ENCODE measurements at regions not wholly inside any gene's neighbourhood (a gene's known extent, or its start where the extent isn't known, plus 50 kb on each side); places are given as distances from the start of the nearest gene placed in this dataset.

GRCh38 chr12:98045395-98045794 is 470.0 kb upstream of the TMPO start:
- TF ChIP-seq CTCF (conservative IDR thresholded peaks at IDR 0.05): no peak
- Histone ChIP-seq H3T11ph (ENCODE audit: low read length) (no peak overlapping the region), H2BK5ac (ENCODE audit: insufficient read length, low read length) (no peak overlapping the region), H3K79me2 (ENCODE audit: insufficient read depth, low read length) (no peaks in the 10 kb centered on the region), H4K91ac (ENCODE audit: insufficient read length, low read depth, low read length) (no peak overlapping the region), H3K9me3 (ENCODE audit: control insufficient read depth, low read depth, low read length) (no peaks in the 10 kb centered on the region), H2BK15ac (ENCODE audit: low read depth, low read length) (no peak overlapping the region), H2AFZ (ENCODE audit: low read length) (no peak overlapping the region), H3K9ac (ENCODE audit: extremely low read depth, insufficient read length, low read length) (no peak overlapping the region), H3K14ac (ENCODE audit: insufficient read depth, low read length) (no peak overlapping the region), H2AK5ac (ENCODE audit: insufficient read length, low read length) (no peak overlapping the region), H4K5ac (ENCODE audit: insufficient read length, low read depth, low read length) (no peak overlapping the region), H3K4ac (ENCODE audit: low read depth, low read length) (no peak overlapping the region), H3K18ac (ENCODE audit: insufficient read length, low read depth, low read length) (no peak overlapping the region), H2BK120ac (ENCODE audit: low read depth, low read length, poor library complexity, severe bottlenecking) (no peak overlapping the region), H2BK12ac (ENCODE audit: insufficient read length, low read depth, low read length) (no peak overlapping the region), H3K4me1 (ENCODE audit: insufficient read depth, low read length) (no peaks in the 10 kb centered on the region), H3K23ac (ENCODE audit: insufficient read length, low read depth, low read length) (no peak overlapping the region), H3K4me2 (ENCODE audit: insufficient read depth, insufficient read length, low read length) (no peak overlapping the region), H3K79me1 (ENCODE audit: insufficient read depth, low read depth, low read length, poor library complexity, severe bottlenecking) (no peaks in the 10 kb centered on the region), H4K8ac (replicated peaks; ENCODE audit: insufficient read length, low read depth, low read length) (no peak overlapping the region), H2BK20ac (ENCODE audit: low read depth, low read length, poor library complexity, severe bottlenecking) (no peak overlapping the region), H3K23me2 (ENCODE audit: insufficient read length, low read depth, low read length, poor library complexity, severe bottlenecking) (no peaks in the 10 kb centered on the region), H4K20me1 (ENCODE audit: control insufficient read depth, insufficient read depth, insufficient read length) (no peaks in the 10 kb centered on the region), H3K27ac (ENCODE audit: insufficient read length, low read depth, low read length) (no peak overlapping the region), H3K27me3 (ENCODE audit: insufficient read depth, low read length) (no peaks in the 10 kb centered on the region; the same call in 1 of the 2 replicates), H3K56ac (ENCODE audit: insufficient read length, low read depth, low read length) (no peak overlapping the region)
- Mint-ChIP-seq H3K4me3 (no peak overlapping the region), H3K4me1 (no peaks in the 10 kb centered on the region), H3K9me3 (peaks cover 0 to 13% of the 10 kb centered on the region in 2 experiments; a peak in 3 of 5 replicates), H3K27ac (no peak overlapping the region), H3K27me3 (ENCODE audit: low read depth) (peaks cover 2% of the 10 kb centered on the region; the same call in 1 of the 2 replicates), H3K36me3 (ENCODE audit: insufficient read depth in 1 of 3, low read depth in 3 of 3) (peaks cover 0 to 1% (median 0%) of the 10 kb centered on the region in 3 experiments; a peak in 2 of 7 replicates)
- no CpG with 5 or more reads among the region's 4 CpGs for WGBS (ENCODE audit: extremely low coverage, insufficient read length, low lambda C conversion rate)
- no peak for DNase-seq

Data from H9 (cell line).